ENCODE measurements at regions not wholly inside any gene's neighbourhood (a gene's known extent, or its start where the extent isn't known, plus 50 kb on each side); places are given as distances from the start of the nearest gene placed in this dataset.

- Histone ChIP-seq H3K4me1 (ENCODE audit: control insufficient read depth in 2 of 2, insufficient read depth in 2 of 2, low read length in 2 of 2) (no peaks in the 10 kb centered on the region), H3K27ac (ENCODE audit: low read length in 2 of 2) (no peak overlapping the region), H3K9me3 (ENCODE audit: control extremely low read depth in 1 of 3, control insufficient read depth in 2 of 3, insufficient read depth in 1 of 3, low read length in 2 of 3) (no peaks in the 10 kb centered on the region), H3K36me3 (replicated peaks in 1 of 2; ENCODE audit: control extremely low read depth in 1 of 2, control insufficient read depth in 1 of 2, extremely low read depth in 1 of 2, insufficient read depth in 2 of 2, low read length in 1 of 2) (no peaks in the 10 kb centered on the region), H4K20me1 (ENCODE audit: control insufficient read depth, insufficient read depth, low read length, poor library complexity, severe bottlenecking) (no peaks in the 10 kb centered on the region), H3K79me2 (ENCODE audit: control insufficient read depth, insufficient read depth, low read length) (no peaks in the 10 kb centered on the region), H3K4me3 (ENCODE audit: control extremely low read depth in 1 of 5, extremely low read depth in 1 of 5, insufficient read depth in 1 of 5, low read depth in 2 of 5, low read length in 4 of 5) (no peak overlapping the region), H3K9ac (ENCODE audit: low read length) (no peak overlapping the region), H3K27me3 (replicated peaks in 1 of 4; ENCODE audit: control extremely low read depth in 1 of 4, control insufficient read depth in 3 of 4, insufficient read depth in 4 of 4, low read length in 3 of 4) (no peaks in the 10 kb centered on the region), H2AFZ (ENCODE audit: insufficient read depth, low read depth, low read length, poor library complexity, severe bottlenecking) (no peak overlapping the region), H3K4me2 (replicated peaks; ENCODE audit: low read depth, low read length, poor library complexity, severe bottlenecking) (no peak overlapping the region)
- 92% methylated on average over 5 of the region's 8 CpGs for WGBS (ENCODE audit: insufficient coverage)
- Mint-ChIP-seq H3K4me3 (no peak overlapping the region), H3K27me3 (no peaks in the 10 kb centered on the region), H3K27ac (no peak overlapping the region), H3K4me1 (no peaks in the 10 kb centered on the region), H3K9me3 (ENCODE audit: insufficient read depth) (no peaks in the 10 kb centered on the region)
- POLR2A ChIA-PET = no interaction called here
- DNase-seq = no peak
- intact Hi-C loops (cut with micrococcal nuclease) = no loop called here
- no peak for TF ChIP-seq EZH2 (IDR thresholded peaks at IDR 0.05; ENCODE audit: borderline replicate concordance, insufficient read depth, low read depth, low read length, poor library complexity, severe bottlenecking)
- no peak for TF ChIP-seq CTCF (IDR thresholded peaks at IDR 0.05)
- no peak for ATAC-seq (ENCODE audit: low read depth)
- CTCF ChIA-PET = no interaction called here
Observed at GRCh38 chr11:127616158-127616557, 615.6 kb upstream of the KIRREL3 start.

GRCh38 chr11:127612607-127613006 is 612.0 kb upstream of the KIRREL3 start:
- no peak overlapping the region for H3K4me3 Mint-ChIP-seq
- WGBS (ENCODE audit: insufficient coverage) = no CpG with 5 or more reads among the region's 2 CpGs
- TF ChIP-seq EZH2 (IDR thresholded peaks at IDR 0.05; ENCODE audit: borderline replicate concordance, insufficient read depth, low read depth, low read length, poor library complexity, severe bottlenecking) = no peak
- no peak for TF ChIP-seq CTCF (IDR thresholded peaks at IDR 0.05)
- Histone ChIP-seq H2AFZ (ENCODE audit: insufficient read depth, low read depth, low read length, poor library complexity, severe bottlenecking) (no peak overlapping the region), H3K4me3 (ENCODE audit: control extremely low read depth in 1 of 5, extremely low read depth in 1 of 5, insufficient read depth in 1 of 5, low read depth in 2 of 5, low read length in 4 of 5) (no peak overlapping the region), H3K4me2 (replicated peaks; ENCODE audit: low read depth, low read length, poor library complexity, severe bottlenecking) (no peak overlapping the region), H3K79me2 (ENCODE audit: control insufficient read depth, insufficient read depth, low read length) (no peaks in the 10 kb centered on the region), H3K4me1 (ENCODE audit: control insufficient read depth in 2 of 2, insufficient read depth in 2 of 2, low read length in 2 of 2) (no peaks in the 10 kb centered on the region), H3K9ac (ENCODE audit: low read length) (no peak overlapping the region), H3K36me3 (replicated peaks in 1 of 2; ENCODE audit: control extremely low read depth in 1 of 2, control insufficient read depth in 1 of 2, extremely low read depth in 1 of 2, insufficient read depth in 2 of 2, low read length in 1 of 2) (no peaks in the 10 kb centered on the region), H3K27me3 (replicated peaks in 1 of 4; ENCODE audit: control extremely low read depth in 1 of 4, control insufficient read depth in 3 of 4, insufficient read depth in 4 of 4, low read length in 3 of 4) (no peaks in the 10 kb centered on the region), H3K9me3 (ENCODE audit: control extremely low read depth in 1 of 3, control insufficient read depth in 2 of 3, insufficient read depth in 1 of 3, low read length in 2 of 3) (peaks cover 0 to 2% (median 0%) of the 10 kb centered on the region in 3 donors), H4K20me1 (ENCODE audit: control insufficient read depth, insufficient read depth, low read length, poor library complexity, severe bottlenecking) (no peaks in the 10 kb centered on the region), H3K27ac (ENCODE audit: low read length in 2 of 2) (no peak overlapping the region)
- ChIA-PET CTCF (no interaction called here), POLR2A (no interaction called here)
- no peak overlapping the region for H3K27ac Mint-ChIP-seq
- DNase-seq (no peak), ATAC-seq (ENCODE audit: low read depth) (no peak)
- H3K9me3 Mint-ChIP-seq (ENCODE audit: insufficient read depth) = no peaks in the 10 kb centered on the region
- H3K4me1 Mint-ChIP-seq = no peaks in the 10 kb centered on the region
- intact Hi-C loops (cut with micrococcal nuclease) = no loop called here
- H3K27me3 Mint-ChIP-seq = no peaks in the 10 kb centered on the region

Measured in B cell (primary cell).